HL-60 (cell line): ENCODE measurements at regions not wholly inside any gene's neighbourhood (a gene's known extent, or its start where the extent isn't known, plus 50 kb on each side); places are given as distances from the start of the nearest gene placed in this dataset.

Experiments
- DNase-seq, 2 experiments: peaks; one replicate each; pipeline ENCODE4 v3.0.0-alpha.2; 2010 to 2020; ENCODE audit warnings: low read depth in 1 of 2, low spot score in 1 of 2
- H3K27ac ChIP-seq: fragments of 250-450 bp; sonication (Bioruptor Pico); replicated peaks from 2 replicates; pipeline ENCODE4 v1.5.1; 2020; ENCODE audit warnings: mild to moderate bottlenecking, moderate library complexity
- H3K27me3 ChIP-seq: fragments of 250-450 bp; sonication (Bioruptor Pico); 2 replicates; pipeline ENCODE4 v1.5.1; 2021; ENCODE audit warnings: mild to moderate bottlenecking, moderate library complexity; ENCODE audit not compliant: insufficient read depth, poor library complexity, severe bottlenecking
- H3K4me3 ChIP-seq: replicated peaks from 2 replicates; pipeline ENCODE4 v1.5.1; 2011; ENCODE audit warnings: mild to moderate bottlenecking, control low read depth, low read length; ENCODE audit not compliant: insufficient read depth
- GABPA ChIP-seq: IDR thresholded peaks from 2 replicates; pipeline ENCODE4 v1.6.1; 2012; ENCODE audit warnings: low read depth
- POLR2AphosphoS5 ChIP-seq: IDR thresholded peaks from 2 replicates; pipeline ENCODE4 v1.6.1; 2012; ENCODE audit warnings: low read depth
- SPI1 ChIP-seq: IDR thresholded peaks from 2 replicates; pipeline ENCODE4 v1.6.1; 2012; ENCODE audit warnings: low read depth, mild to moderate bottlenecking, borderline replicate concordance
- TF ChIP-seq, protein P1 (sequence below): IDR thresholded peaks from 2 replicates; pipeline ENCODE4 v1.6.1; 2012; ENCODE audit warnings: low read depth; ENCODE audit not compliant: insufficient replicate concordance
- TF ChIP-seq, protein P2 (sequence below): IDR thresholded peaks from one replicate; pipeline ENCODE4 v1.5.1; 2011; ENCODE audit warnings: low read length, control low read depth, inconsistent platforms; ENCODE audit not compliant: insufficient read depth

DNA sequence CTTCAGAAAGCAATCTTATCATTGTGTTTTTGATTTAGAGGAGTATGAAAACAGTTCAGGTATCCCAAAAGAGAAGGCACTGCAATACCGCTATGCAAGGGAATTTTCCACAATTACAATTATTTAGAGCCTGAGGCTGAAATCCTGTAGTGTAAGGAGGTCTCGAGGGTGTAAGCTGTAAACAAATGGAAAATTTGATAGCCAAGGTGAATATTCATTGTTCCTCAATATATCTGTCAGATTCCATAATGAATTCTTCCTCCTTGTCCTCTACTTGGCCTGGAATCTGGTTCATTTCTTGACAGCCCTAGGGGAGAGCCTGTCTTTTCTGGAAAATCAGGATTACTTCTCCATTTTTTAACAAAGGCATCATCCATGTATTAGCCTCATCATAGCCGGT is 63.1 kb upstream of the SMARCA2 start:
- Histone ChIP-seq H3K27me3 (no peaks in the 10 kb centered on the region), H3K4me3 (no peak overlapping the region), H3K27ac (no peak overlapping the region)
- TF ChIP-seq GABPA = no peak
- TF ChIP-seq SPI1 = no peak
- TF ChIP-seq, protein P1, sequence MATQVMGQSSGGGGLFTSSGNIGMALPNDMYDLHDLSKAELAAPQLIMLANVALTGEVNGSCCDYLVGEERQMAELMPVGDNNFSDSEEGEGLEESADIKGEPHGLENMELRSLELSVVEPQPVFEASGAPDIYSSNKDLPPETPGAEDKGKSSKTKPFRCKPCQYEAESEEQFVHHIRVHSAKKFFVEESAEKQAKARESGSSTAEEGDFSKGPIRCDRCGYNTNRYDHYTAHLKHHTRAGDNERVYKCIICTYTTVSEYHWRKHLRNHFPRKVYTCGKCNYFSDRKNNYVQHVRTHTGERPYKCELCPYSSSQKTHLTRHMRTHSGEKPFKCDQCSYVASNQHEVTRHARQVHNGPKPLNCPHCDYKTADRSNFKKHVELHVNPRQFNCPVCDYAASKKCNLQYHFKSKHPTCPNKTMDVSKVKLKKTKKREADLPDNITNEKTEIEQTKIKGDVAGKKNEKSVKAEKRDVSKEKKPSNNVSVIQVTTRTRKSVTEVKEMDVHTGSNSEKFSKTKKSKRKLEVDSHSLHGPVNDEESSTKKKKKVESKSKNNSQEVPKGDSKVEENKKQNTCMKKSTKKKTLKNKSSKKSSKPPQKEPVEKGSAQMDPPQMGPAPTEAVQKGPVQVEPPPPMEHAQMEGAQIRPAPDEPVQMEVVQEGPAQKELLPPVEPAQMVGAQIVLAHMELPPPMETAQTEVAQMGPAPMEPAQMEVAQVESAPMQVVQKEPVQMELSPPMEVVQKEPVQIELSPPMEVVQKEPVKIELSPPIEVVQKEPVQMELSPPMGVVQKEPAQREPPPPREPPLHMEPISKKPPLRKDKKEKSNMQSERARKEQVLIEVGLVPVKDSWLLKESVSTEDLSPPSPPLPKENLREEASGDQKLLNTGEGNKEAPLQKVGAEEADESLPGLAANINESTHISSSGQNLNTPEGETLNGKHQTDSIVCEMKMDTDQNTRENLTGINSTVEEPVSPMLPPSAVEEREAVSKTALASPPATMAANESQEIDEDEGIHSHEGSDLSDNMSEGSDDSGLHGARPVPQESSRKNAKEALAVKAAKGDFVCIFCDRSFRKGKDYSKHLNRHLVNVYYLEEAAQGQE = no peak
- TF ChIP-seq, protein P2, sequence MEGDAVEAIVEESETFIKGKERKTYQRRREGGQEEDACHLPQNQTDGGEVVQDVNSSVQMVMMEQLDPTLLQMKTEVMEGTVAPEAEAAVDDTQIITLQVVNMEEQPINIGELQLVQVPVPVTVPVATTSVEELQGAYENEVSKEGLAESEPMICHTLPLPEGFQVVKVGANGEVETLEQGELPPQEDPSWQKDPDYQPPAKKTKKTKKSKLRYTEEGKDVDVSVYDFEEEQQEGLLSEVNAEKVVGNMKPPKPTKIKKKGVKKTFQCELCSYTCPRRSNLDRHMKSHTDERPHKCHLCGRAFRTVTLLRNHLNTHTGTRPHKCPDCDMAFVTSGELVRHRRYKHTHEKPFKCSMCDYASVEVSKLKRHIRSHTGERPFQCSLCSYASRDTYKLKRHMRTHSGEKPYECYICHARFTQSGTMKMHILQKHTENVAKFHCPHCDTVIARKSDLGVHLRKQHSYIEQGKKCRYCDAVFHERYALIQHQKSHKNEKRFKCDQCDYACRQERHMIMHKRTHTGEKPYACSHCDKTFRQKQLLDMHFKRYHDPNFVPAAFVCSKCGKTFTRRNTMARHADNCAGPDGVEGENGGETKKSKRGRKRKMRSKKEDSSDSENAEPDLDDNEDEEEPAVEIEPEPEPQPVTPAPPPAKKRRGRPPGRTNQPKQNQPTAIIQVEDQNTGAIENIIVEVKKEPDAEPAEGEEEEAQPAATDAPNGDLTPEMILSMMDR = no peak
- TF ChIP-seq POLR2AphosphoS5 = no peak
- DNase-seq = no peak

- TF ChIP-seq, protein P2 = no peak
- TF ChIP-seq GABPA = no peak
- no peak for TF ChIP-seq POLR2AphosphoS5
- TF ChIP-seq, protein P1 = no peak
- no peak for TF ChIP-seq SPI1
- Histone ChIP-seq H3K27me3 (no peaks in the 10 kb centered on the region), H3K27ac (no peak overlapping the region), H3K4me3 (no peak overlapping the region)
- no peak for DNase-seq
Measured at GRCh38 chr9:1954238-1954637, 60.9 kb upstream of the SMARCA2 start.

- Histone ChIP-seq H3K27ac (no peak overlapping the region), H3K4me3 (no peak overlapping the region), H3K27me3 (no peaks in the 10 kb centered on the region)
- DNase-seq = no peak
- TF ChIP-seq, protein P2 = no peak
- TF ChIP-seq GABPA = no peak
- no peak for TF ChIP-seq POLR2AphosphoS5
- TF ChIP-seq SPI1 = no peak
- TF ChIP-seq, protein P1 = no peak
Measured at GRCh38 chr9:1956958-1957357, 58.2 kb upstream of the SMARCA2 start.
